GM18520 (cell line): ENCODE measurements at regions not wholly inside any gene's neighbourhood (a gene's known extent, or its start where the extent isn't known, plus 50 kb on each side); places are given as distances from the start of the nearest gene placed in this dataset.

Experiments used
- ATAC-seq: cut with Tn5 transposase; IDR thresholded peaks from one replicate; pipeline ENCODE4 v1.9.1; 2021; ENCODE audit not compliant: unreplicated experiment

- no peak for ATAC-seq
Measured at GRCh38 chr5:165914456-165914855, 2377.0 kb upstream of the WWC1 start.

- no peak for ATAC-seq
Measured at GRCh38 chr5:165919196-165919595, 2372.2 kb upstream of the WWC1 start.

- ATAC-seq: no peak
Measured at GRCh38 chr5:165920655-165921054, 2370.8 kb upstream of the WWC1 start.

- ATAC-seq: no peak
Measured at GRCh38 chr5:165928971-165929370, 2362.5 kb upstream of the WWC1 start.

- no peak for ATAC-seq
Measured at GRCh38 chr5:165940541-165940940, 2350.9 kb upstream of the WWC1 start.

- ATAC-seq: no peak
Measured at GRCh38 chr5:165956854-165957253, 2334.6 kb upstream of the WWC1 start.

- no peak for ATAC-seq
Measured at GRCh38 chr5:165981671-165982070, 2309.8 kb upstream of the WWC1 start.

- no peak for ATAC-seq
Measured at GRCh38 chr5:165996201-165996875, 2295.1 kb upstream of the WWC1 start.

- ATAC-seq: no peak
Measured at GRCh38 chr5:165999693-166000320, 2291.6 kb upstream of the WWC1 start.

GRCh38 chr5:166004006-166004405 is 2287.4 kb upstream of the WWC1 start:
- ATAC-seq: no peak

- ATAC-seq: no peak
Measured at GRCh38 chr5:166013415-166013814, 2278.0 kb upstream of the WWC1 start.

- no peak for ATAC-seq
Measured at GRCh38 chr5:166014256-166014655, 2277.2 kb upstream of the WWC1 start.

- ATAC-seq: no peak
Measured at GRCh38 chr5:166018716-166019115, 2272.7 kb upstream of the WWC1 start.

- ATAC-seq: no peak
Measured at GRCh38 chr5:166022065-166022464, 2269.4 kb upstream of the WWC1 start.

GRCh38 chr5:166024970-166025369 is 2266.5 kb upstream of the WWC1 start:
- no peak for ATAC-seq

GRCh38 chr5:166027582-166027981 is 2263.9 kb upstream of the WWC1 start:
- ATAC-seq: no peak

- no peak for ATAC-seq
Measured at GRCh38 chr5:166031926-166032325, 2259.5 kb upstream of the WWC1 start.

- no peak for ATAC-seq
Measured at GRCh38 chr5:166032601-166033000, 2258.8 kb upstream of the WWC1 start.

GRCh38 chr5:166045961-166046360 is 2245.5 kb upstream of the WWC1 start:
- no peak for ATAC-seq

- ATAC-seq: no peak
Measured at GRCh38 chr5:166046956-166047355, 2244.5 kb upstream of the WWC1 start.

GRCh38 chr5:166050531-166050930 is 2240.9 kb upstream of the WWC1 start:
- ATAC-seq: no peak

GRCh38 chr5:166058660-166059059 is 2232.8 kb upstream of the WWC1 start:
- ATAC-seq: no peak

- no peak for ATAC-seq
Measured at GRCh38 chr5:166062094-166062493, 2229.4 kb upstream of the WWC1 start.
